Osteoblast (primary cell): ENCODE measurements at regions not wholly inside any gene's neighbourhood (a gene's known extent, or its start where the extent isn't known, plus 50 kb on each side); places are given as distances from the start of the nearest gene placed in this dataset.

Experiments used
- DNase-seq: peaks from one replicate; pipeline ENCODE4 v3.0.0; 2011; ENCODE audit warnings: low spot score, mixed read lengths; ENCODE audit not compliant: insufficient read length; ENCODE audit errors: missing footprints
- H2AFZ ChIP-seq: 2 replicates; pipeline ENCODE4 v1.6.0; 2011; ENCODE audit warnings: mild to moderate bottlenecking, low read length
- H3K27ac ChIP-seq: 2 replicates; pipeline ENCODE4 v1.5.1; 2011; ENCODE audit warnings: mild to moderate bottlenecking, low read depth, low read length, moderate library complexity
- H3K27me3 ChIP-seq: 2 replicates; pipeline ENCODE4 v1.6.0; 2012; ENCODE audit warnings: mild to moderate bottlenecking, control low read depth, inconsistent platforms, low read length, moderate library complexity; ENCODE audit not compliant: insufficient read depth
- H3K36me3 ChIP-seq: 2 replicates; pipeline ENCODE4 v1.5.1; 2011; ENCODE audit warnings: mild to moderate bottlenecking, low read length, control low read depth, moderate library complexity; ENCODE audit not compliant: insufficient read depth
- H3K4me1 ChIP-seq: 2 replicates; pipeline ENCODE4 v1.5.1; 2011; ENCODE audit warnings: mild to moderate bottlenecking, low read length, control low read depth, moderate library complexity; ENCODE audit not compliant: insufficient read depth
- H3K4me2 ChIP-seq: 2 replicates; pipeline ENCODE4 v1.6.0; 2011; ENCODE audit warnings: mild to moderate bottlenecking, low read length; ENCODE audit not compliant: insufficient read depth
- H3K4me3 ChIP-seq: fragments of 200-600 bp; sonication (generic); 3 replicates; pipeline ENCODE4 v1.5.1; 2012; ENCODE audit warnings: mild to moderate bottlenecking, low read length, inconsistent platforms; ENCODE audit not compliant: insufficient read depth
- H3K79me2 ChIP-seq: 2 replicates; pipeline ENCODE4 v1.6.0; 2012; ENCODE audit warnings: mild to moderate bottlenecking, low read length, control low read depth, inconsistent platforms; ENCODE audit not compliant: insufficient read depth
- H3K9me3 ChIP-seq: 2 replicates; pipeline ENCODE4 v1.5.1; 2011; ENCODE audit warnings: low read depth, low read length, control low read depth
- H4K20me1 ChIP-seq: 2 replicates; pipeline ENCODE4 v1.6.0; 2012; ENCODE audit warnings: mild to moderate bottlenecking, low read length, control low read depth; ENCODE audit not compliant: insufficient read depth
- CTCF ChIP-seq: IDR thresholded peaks from 2 replicates; pipeline ENCODE4 v1.5.1; 2011; ENCODE audit warnings: mild to moderate bottlenecking, low read depth, low read length, moderate library complexity; ENCODE audit errors: extremely low read depth

- DNase-seq, result no peak
- Histone ChIP-seq H2AFZ (peak overlapping the region; percentile 36), H3K4me2 (peak overlapping the region; percentile 82), H3K79me2 (no peaks in the 10 kb centered on the region), H3K36me3 (no peaks in the 10 kb centered on the region), H3K4me1 (no peaks in the 10 kb centered on the region), H3K27me3 (peaks cover 16% of the 10 kb centered on the region), H3K4me3 (peak overlapping the region; percentile 52), H4K20me1 (no peaks in the 10 kb centered on the region), H3K9me3 (no peaks in the 10 kb centered on the region), H3K27ac (no peak overlapping the region)
- TF ChIP-seq CTCF, result no peak
Measured at GRCh38 chrX:936979-937769, 275.3 kb downstream of the CRLF2 start.

GRCh38 chrX:933611-934010 lies 278.8 kb downstream of the CRLF2 start:
- no peaks in the 10 kb centered on the region for H3K9me3 ChIP-seq
- H3K4me1 ChIP-seq, result no peaks in the 10 kb centered on the region
- TF ChIP-seq CTCF, result no peak
- no peak overlapping the region for H2AFZ ChIP-seq
- no peak overlapping the region for H3K4me3 ChIP-seq
- no peak for DNase-seq
- H3K27ac ChIP-seq, result no peak overlapping the region
- peaks cover 6% of the 10 kb centered on the region for H3K27me3 ChIP-seq
- no peaks in the 10 kb centered on the region for H3K36me3 ChIP-seq
- H3K79me2 ChIP-seq, result no peaks in the 10 kb centered on the region
- H4K20me1 ChIP-seq, result no peaks in the 10 kb centered on the region
- H3K4me2 ChIP-seq, result no peak overlapping the region

GRCh38 chrX:928606-929005 lies 283.8 kb downstream of the CRLF2 start:
- Histone ChIP-seq H3K27me3 (no peaks in the 10 kb centered on the region), H4K20me1 (no peaks in the 10 kb centered on the region), H3K27ac (no peak overlapping the region), H3K4me1 (no peaks in the 10 kb centered on the region), H3K9me3 (no peaks in the 10 kb centered on the region), H3K4me3 (no peak overlapping the region), H3K79me2 (no peaks in the 10 kb centered on the region), H2AFZ (no peak overlapping the region), H3K4me2 (no peak overlapping the region), H3K36me3 (no peaks in the 10 kb centered on the region)
- no peak for DNase-seq
- TF ChIP-seq CTCF, result no peak

- DNase-seq, result no peak
Measured at GRCh38 chrX:926991-927390, 285.5 kb downstream of the CRLF2 start.

More at GRCh38 chrX:926991-927390, 285.5 kb downstream of the CRLF2 start:
- Histone ChIP-seq H3K4me3 (no peak overlapping the region), H3K27ac (no peak overlapping the region), H4K20me1 (no peaks in the 10 kb centered on the region), H2AFZ (no peak overlapping the region), H3K4me2 (no peak overlapping the region), H3K9me3 (no peaks in the 10 kb centered on the region), H3K79me2 (no peaks in the 10 kb centered on the region), H3K4me1 (no peaks in the 10 kb centered on the region), H3K27me3 (no peaks in the 10 kb centered on the region), H3K36me3 (no peaks in the 10 kb centered on the region)
- TF ChIP-seq CTCF, result no peak
